ENCODE measurements at regions not wholly inside any gene's neighbourhood (a gene's known extent, or its start where the extent isn't known, plus 50 kb on each side); places are given as distances from the start of the nearest gene placed in this dataset.

DNA sequence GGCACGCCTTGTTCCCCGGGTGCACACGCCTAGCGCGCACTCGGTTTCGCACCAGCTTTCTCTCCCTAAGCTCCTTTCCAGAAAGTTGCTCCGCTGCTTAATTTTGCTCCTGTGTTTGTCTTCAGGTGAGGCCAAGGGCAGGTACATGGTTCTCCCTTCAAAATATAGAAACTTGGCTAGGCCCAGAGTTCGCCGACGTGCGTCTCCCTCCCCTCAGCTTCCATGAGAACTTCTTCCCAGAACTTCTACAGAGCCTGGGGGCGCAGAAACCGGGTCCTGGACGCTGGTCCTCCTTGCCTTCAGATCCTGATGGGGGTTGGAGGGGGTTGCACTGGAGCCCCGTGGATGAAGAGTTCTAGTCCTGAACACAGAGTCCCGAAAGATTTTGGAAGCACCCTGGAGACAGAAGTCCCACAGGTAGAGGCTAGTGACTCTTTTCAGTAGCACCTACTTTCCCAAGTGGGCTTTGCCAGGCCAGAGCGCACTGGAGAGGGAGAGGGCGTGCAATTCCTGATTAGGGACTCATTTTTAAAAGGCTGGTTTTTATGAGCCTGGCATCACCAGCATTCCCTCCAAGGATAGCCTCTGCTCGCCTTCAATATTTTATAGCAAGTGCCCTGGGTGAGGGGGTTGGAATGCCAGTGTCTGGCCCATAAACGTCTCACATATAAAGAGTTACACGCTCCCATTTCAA, 128.4 kb downstream of the TMEM174 start:
- Mint-ChIP-seq H3K36me3 (ENCODE audit: low read depth) (peaks cover 6% of the 10 kb centered on the region), H3K9me3 (peaks cover 9% of the 10 kb centered on the region), H3K27me3 (ENCODE audit: low read depth) (peaks cover 89% of the 10 kb centered on the region), H3K27ac (peak overlapping the region; percentile 39), H3K4me1 (ENCODE audit: low read depth) (peaks cover 7% of the 10 kb centered on the region), H3K4me3 (no peak overlapping the region)

DNA sequence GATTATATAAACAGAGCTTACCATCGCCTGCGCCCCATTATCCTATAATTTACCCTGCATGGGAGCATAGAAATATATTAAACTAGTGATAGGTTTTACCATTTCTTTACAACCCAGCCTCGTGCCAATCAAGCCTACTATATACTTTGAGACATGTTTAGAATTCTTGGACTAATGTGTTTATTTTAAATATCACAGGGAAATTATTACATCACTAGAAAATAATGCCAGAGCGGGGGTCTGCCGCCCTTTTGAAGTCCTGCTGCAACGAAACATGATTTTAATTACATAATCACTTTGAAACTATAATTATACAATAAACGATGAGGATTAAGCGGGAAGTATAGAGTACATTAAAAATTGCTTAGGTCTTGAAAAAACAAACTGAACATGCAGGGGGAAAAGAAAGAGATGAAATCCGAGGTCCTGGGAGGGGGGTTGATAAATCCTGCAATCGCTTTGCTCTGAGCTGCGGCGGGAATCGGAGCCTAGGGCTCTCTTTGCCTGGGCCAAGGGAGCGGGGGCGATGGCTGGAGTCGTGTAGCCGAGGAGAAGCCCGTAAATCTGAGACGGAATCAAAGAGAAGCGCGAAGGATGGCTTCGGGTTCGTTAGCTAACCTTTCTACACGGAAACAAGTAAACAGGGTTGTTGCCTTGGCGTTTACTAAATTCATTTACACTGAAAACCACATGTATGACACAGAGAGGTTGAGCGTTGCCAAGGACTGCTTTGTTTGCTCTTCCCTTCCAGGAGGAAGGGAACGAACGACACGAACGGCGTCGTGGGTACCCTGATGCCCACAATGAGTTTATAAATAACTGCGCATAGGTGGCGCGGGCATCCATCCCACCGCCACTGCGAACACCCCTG, 127.6 kb downstream of the TMEM174 start:
- Mint-ChIP-seq H3K4me1 (ENCODE audit: low read depth) (peaks cover 7% of the 10 kb centered on the region), H3K27me3 (ENCODE audit: low read depth) (peaks cover 91% of the 10 kb centered on the region), H3K4me3 (no peak overlapping the region), H3K9me3 (peaks cover 9% of the 10 kb centered on the region), H3K36me3 (ENCODE audit: low read depth) (peaks cover 6% of the 10 kb centered on the region), H3K27ac (peak overlapping the region; percentile 73)

GRCh38 chr5:73299665-73300336, 126.8 kb downstream of the TMEM174 start:
- Mint-ChIP-seq H3K4me1 (ENCODE audit: low read depth) (peaks cover 7% of the 10 kb centered on the region), H3K27ac (peak overlapping the region; percentile 73), H3K9me3 (peaks cover 9% of the 10 kb centered on the region), H3K27me3 (ENCODE audit: low read depth) (peaks cover 91% of the 10 kb centered on the region), H3K36me3 (ENCODE audit: low read depth) (peaks cover 6% of the 10 kb centered on the region), H3K4me3 (no peak overlapping the region)

- peaks cover 7% of the 10 kb centered on the region for H3K4me1 Mint-ChIP-seq (ENCODE audit: low read depth)
- peaks cover 6% of the 10 kb centered on the region for H3K36me3 Mint-ChIP-seq (ENCODE audit: low read depth)
- peaks cover 91% of the 10 kb centered on the region for H3K27me3 Mint-ChIP-seq (ENCODE audit: low read depth)
- H3K4me3 Mint-ChIP-seq = no peak overlapping the region
- peak overlapping the region; percentile 5 for H3K27ac Mint-ChIP-seq
- H3K9me3 Mint-ChIP-seq = peaks cover 9% of the 10 kb centered on the region
Measured at GRCh38 chr5:73298772-73299630, 126.0 kb downstream of the TMEM174 start.

GRCh38 chr5:73298251-73298771, 125.3 kb downstream of the TMEM174 start:
- Mint-ChIP-seq H3K27ac (peak overlapping the region; percentile 3), H3K27me3 (ENCODE audit: low read depth) (peaks cover 86% of the 10 kb centered on the region), H3K9me3 (peaks cover 9% of the 10 kb centered on the region), H3K4me3 (no peak overlapping the region), H3K4me1 (ENCODE audit: low read depth) (peaks cover 7% of the 10 kb centered on the region), H3K36me3 (ENCODE audit: low read depth) (peaks cover 6% of the 10 kb centered on the region)

GRCh38 chr5:73297430-73297829, 124.4 kb downstream of the TMEM174 start:
- Mint-ChIP-seq H3K27ac (no peak overlapping the region), H3K36me3 (ENCODE audit: low read depth) (peaks cover 3% of the 10 kb centered on the region), H3K4me1 (ENCODE audit: low read depth) (peaks cover 5% of the 10 kb centered on the region), H3K27me3 (ENCODE audit: low read depth) (peaks cover 84% of the 10 kb centered on the region), H3K4me3 (no peak overlapping the region), H3K9me3 (peaks cover 5% of the 10 kb centered on the region)

GRCh38 chr5:73296772-73297171, 123.8 kb downstream of the TMEM174 start:
- H3K9me3 Mint-ChIP-seq = peaks cover 5% of the 10 kb centered on the region
- no peak overlapping the region for H3K27ac Mint-ChIP-seq
- H3K36me3 Mint-ChIP-seq (ENCODE audit: low read depth) = peaks cover 3% of the 10 kb centered on the region
- peaks cover 5% of the 10 kb centered on the region for H3K4me1 Mint-ChIP-seq (ENCODE audit: low read depth)
- H3K27me3 Mint-ChIP-seq (ENCODE audit: low read depth) = peaks cover 83% of the 10 kb centered on the region
- no peak overlapping the region for H3K4me3 Mint-ChIP-seq

GRCh38 chr5:73295921-73296320, 122.9 kb downstream of the TMEM174 start:
- H3K27ac Mint-ChIP-seq = no peak overlapping the region
- H3K4me3 Mint-ChIP-seq = no peak overlapping the region
- peaks cover 5% of the 10 kb centered on the region for H3K4me1 Mint-ChIP-seq (ENCODE audit: low read depth)
- H3K9me3 Mint-ChIP-seq = peaks cover 5% of the 10 kb centered on the region
- peaks cover 76% of the 10 kb centered on the region for H3K27me3 Mint-ChIP-seq (ENCODE audit: low read depth)
- peaks cover 3% of the 10 kb centered on the region for H3K36me3 Mint-ChIP-seq (ENCODE audit: low read depth)

- Mint-ChIP-seq H3K9me3 (peaks cover 2% of the 10 kb centered on the region), H3K27ac (no peak overlapping the region), H3K4me3 (no peak overlapping the region), H3K27me3 (ENCODE audit: low read depth) (peaks cover 76% of the 10 kb centered on the region), H3K4me1 (ENCODE audit: low read depth) (peaks cover 2% of the 10 kb centered on the region), H3K36me3 (ENCODE audit: low read depth) (peaks cover 3% of the 10 kb centered on the region)
Measured at GRCh38 chr5:73295447-73295846, 122.5 kb downstream of the TMEM174 start.

DNA sequence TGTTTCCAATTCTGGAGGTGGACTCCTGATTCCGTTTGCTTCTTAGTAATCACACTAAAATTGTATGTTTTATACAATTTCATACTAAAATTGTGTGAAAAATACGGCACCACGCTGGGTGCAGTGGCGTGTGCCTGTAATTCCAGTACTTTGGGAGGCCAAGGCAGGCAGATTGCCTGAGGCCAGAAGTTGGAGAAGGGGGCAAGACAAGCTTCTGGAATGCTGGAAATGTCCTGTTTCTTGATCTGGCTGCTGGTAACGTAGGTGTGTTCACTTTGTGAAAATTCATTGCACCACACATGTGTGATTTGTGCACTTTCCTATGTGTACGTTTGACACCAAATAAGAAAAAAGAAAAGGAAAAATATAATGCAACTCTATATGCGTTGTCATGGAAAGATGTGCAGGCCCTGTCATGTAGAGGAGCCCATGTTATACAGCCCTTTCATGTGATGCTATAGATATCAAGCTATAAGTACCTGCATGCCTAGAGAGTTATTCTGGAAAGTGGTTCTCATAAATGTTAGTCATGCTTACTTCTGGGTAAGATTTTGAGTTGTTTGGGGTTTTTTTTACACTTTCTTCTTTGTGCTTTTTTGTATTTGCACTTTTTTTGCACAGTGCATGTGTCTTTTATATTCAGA, 119.9 kb downstream of the TMEM174 start:
- Mint-ChIP-seq H3K4me1 (ENCODE audit: low read depth) (no peaks in the 10 kb centered on the region), H3K9me3 (peaks cover 5% of the 10 kb centered on the region), H3K36me3 (ENCODE audit: low read depth) (peaks cover 3% of the 10 kb centered on the region), H3K27ac (no peak overlapping the region), H3K27me3 (ENCODE audit: low read depth) (peaks cover 66% of the 10 kb centered on the region), H3K4me3 (no peak overlapping the region)

DNA sequence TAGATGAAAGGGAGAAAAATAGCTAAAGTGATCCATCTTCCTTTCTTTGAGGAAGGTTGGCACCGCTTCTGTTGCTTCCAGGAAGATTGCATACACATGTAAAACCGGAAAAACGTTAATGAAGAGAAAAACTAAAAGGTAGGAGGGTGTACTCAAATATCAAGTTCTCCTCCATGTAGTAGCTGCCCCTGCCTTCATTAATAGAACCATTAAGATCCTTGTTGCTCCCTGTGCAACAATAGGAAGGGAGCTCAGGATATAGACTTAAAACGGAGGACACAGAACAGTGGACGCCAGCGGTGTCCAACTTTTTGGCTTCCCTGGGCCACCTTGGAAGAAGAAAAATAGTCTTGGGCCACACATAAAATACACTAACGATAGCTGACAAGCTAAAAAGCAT, 118.9 kb downstream of the TMEM174 start:
- Mint-ChIP-seq H3K4me1 (ENCODE audit: low read depth) (no peaks in the 10 kb centered on the region), H3K27me3 (ENCODE audit: low read depth) (peaks cover 55% of the 10 kb centered on the region), H3K9me3 (peaks cover 5% of the 10 kb centered on the region), H3K27ac (no peak overlapping the region), H3K36me3 (ENCODE audit: low read depth) (peaks cover under 1% of the 10 kb centered on the region), H3K4me3 (no peak overlapping the region)

DNA sequence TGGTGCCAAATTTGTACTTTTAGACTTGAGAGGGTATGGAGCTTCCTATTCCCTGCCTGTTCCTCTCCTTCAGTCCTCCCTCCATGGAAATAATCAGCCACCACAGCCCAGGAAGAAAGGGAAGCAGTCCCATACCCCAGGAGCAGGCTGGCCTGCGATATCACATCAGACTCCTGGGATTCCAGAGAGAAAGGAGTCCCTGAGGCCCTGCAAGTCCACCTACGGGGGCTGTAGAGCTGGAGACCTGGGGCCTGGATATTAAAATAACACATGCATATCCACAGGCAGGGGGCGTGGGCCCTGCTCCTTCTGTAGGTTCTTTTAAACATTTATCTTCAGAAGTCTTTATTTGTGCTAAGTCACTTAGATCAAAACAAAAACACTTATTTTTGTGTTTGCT, 117.2 kb downstream of the TMEM174 start:
- no peaks in the 10 kb centered on the region for H3K4me1 Mint-ChIP-seq (ENCODE audit: low read depth)
- no peaks in the 10 kb centered on the region for H3K36me3 Mint-ChIP-seq (ENCODE audit: low read depth)
- peaks cover 5% of the 10 kb centered on the region for H3K9me3 Mint-ChIP-seq
- H3K27me3 Mint-ChIP-seq (ENCODE audit: low read depth) = peaks cover 39% of the 10 kb centered on the region
- H3K27ac Mint-ChIP-seq = no peak overlapping the region
- no peak overlapping the region for H3K4me3 Mint-ChIP-seq
